Fibroblast of peridontal ligament (primary cell): ENCODE measurements at regions not wholly inside any gene's neighbourhood (a gene's known extent, or its start where the extent isn't known, plus 50 kb on each side); places are given as distances from the start of the nearest gene placed in this dataset.
"Not testable (repeated sequence)": the region's sequence is repeated elsewhere in the genome, so short reads cannot be mapped to it uniquely, and the experiment has no call there.

Experiments used
- DNase-seq: peaks from one replicate; pipeline ENCODE4 v3.0.0-alpha.2; 2010; ENCODE audit errors: extremely low read depth

DNA sequence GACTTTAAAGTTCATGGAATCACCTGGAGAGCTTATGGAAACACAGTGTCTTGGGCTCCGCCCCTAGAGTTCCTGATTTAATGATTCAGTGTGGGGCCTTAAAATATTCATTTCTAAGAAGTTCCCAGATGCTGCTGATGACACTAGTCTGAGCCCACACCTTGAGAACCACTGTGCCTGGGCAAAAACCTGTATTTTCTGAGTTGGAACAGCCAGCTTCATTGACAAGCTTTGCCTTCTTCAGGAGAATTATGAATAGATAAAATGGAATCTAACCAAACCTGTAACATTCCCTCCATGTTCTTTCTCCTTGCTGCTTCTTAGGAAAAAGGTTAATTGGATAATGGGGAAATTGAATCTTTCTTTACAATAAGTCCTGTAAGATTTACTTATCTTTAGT, 490.7 kb downstream of the DIPK2A start:
- DNase-seq: no peak

GRCh38 chr3:144463911-144464310, 492.3 kb downstream of the DIPK2A start:
- DNase-seq: peak; percentile 3

DNA sequence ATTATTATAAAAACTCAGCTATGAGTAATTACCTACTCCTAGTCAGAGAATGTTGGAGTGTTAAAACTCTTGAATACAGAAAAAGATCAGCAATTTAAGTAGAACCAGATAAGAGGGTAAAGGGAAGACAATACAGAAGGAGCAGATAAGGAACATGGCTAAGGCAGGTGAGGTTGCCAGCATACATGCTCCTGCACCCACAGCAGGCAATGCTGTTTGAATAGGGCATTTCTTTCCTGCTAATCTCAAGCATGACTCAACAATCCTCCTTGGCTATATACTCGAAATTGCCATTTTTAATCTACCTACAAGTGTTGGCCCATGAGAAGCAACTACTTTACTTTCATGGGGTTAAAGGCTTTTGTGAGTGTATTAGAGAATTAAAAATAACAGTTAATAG, 494.5 kb downstream of the DIPK2A start:
- no peak for DNase-seq

GRCh38 chr3:144466540-144466939, 494.9 kb downstream of the DIPK2A start:
- DNase-seq: no peak

DNA sequence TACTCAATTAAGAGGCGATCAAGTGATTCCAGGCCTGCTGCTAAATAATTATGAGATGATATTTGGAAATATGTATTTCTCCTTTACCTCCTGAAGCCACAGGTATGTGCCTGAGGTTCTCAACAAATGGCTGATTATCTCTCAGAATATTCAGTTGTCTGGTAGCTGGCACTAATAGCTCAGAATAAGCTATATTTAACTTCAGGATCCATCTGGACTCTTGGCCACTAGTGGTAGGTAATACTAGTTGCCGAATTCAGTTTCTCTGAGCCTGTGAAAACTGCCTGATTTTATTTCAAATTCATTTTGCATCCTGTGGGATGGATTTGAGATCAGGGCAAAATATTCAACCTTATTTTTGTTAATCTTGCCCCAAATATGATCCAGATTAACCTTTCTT, 499.0 kb downstream of the DIPK2A start:
- DNase-seq: no peak

- no peak for DNase-seq
Measured at GRCh38 chr3:144477593-144477992, 506.0 kb downstream of the DIPK2A start.

DNA sequence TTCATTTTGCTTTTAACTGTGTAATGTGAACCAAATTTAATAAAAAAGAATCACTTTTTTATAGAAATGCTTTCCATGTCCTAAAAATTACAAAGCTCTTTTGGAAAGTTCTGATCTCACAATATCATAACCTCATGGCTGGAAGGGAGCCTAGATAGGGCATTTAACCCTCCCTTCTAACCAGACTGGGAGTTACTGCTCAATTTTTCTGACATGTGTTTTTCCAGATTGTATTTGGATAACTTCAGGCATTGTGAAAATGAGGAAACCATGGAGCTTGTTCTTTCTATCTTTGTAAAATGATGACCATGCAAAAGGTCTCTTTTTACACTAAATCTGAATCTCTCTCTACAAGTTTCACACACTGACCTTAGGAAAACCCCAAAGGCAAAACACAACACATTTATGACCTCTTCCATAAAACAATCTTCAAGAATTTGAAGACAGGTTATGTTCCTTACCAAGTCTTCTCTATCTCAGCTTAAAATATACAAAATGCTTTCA, 508.8 kb downstream of the DIPK2A start:
- DNase-seq: peak; percentile 28

DNA sequence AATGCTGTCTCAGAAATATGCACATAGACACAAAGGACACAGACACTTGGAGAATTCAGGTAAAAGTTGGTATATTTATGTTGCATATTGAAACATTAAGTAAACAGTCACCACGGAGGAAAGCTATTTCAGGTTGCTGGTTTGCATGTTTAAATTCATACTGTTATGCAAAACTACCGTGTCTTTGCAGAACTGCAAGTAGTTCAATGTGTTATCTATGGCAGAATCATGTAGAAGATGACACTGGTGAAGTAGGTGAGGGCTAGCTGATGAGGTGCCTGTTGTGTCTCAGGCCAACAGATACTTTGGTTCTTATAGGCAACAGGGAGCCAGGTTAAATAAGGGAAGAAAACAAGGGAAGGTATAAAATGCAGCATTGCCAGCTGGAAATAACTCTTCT, 511.3 kb downstream of the DIPK2A start:
- DNase-seq: no peak

DNA sequence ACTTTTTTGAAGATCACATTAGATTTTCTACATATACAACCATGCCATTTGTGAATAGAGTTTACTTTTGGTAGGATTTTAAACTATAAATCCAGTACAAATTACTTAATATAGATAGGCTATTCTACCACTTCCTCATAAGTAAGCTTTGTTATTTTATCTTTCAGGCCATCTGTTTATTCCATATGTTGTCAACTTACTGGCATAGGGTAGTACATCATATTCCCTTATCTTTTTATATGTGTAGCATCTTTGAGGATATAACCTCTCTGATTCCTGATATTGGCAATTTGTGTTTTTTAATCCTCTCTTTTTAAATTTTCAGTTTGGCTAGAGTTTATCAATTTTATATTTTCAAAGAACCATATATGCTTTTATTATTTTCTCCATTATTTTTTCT, 515.4 kb downstream of the DIPK2A start:
- no peak for DNase-seq

- DNase-seq: no peak
Measured at GRCh38 chr3:144488927-144489326, 517.3 kb downstream of the DIPK2A start.

DNA sequence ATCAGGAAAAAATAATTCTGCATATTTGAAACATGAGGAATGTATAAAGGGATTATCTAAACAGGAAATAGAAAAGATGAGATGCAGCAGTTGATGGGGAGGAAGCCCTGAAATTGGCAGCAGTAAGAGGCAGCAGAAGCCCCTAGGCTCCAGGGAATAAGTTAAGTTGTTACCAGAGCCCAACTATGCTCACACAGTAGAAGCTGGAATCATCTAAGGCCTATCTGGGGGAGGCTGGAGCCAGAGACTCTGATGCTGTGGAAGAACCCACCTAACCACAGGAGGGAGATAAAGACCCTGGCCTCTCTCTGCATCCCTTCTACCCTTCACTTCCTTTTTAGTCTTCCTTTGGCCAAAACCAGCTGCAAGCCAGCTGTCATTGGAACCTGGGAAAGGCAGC, 519.7 kb downstream of the DIPK2A start:
- DNase-seq: no peak

DNA sequence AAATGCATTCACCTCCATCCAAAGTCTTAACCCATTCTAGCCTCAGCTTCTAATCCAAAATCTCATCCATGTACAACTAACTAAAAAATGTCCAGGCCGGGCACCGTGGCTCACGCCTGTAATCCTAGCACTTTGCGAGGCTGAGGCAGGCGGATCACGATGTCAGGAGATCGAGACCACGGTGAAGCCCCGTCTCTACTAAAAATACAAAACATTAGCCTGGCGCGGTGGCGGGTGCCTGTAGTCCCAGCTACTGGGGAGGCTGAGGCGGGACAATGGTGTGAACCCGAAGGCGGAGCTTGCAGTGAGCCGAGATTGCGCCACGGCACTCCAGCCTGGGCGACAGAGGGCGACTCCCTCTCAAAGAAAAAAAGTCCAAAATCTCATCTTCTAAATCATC, 523.0 kb downstream of the DIPK2A start:
- not testable (repeated sequence) for DNase-seq

- no peak for DNase-seq
Measured at GRCh38 chr3:144496141-144496835, 524.7 kb downstream of the DIPK2A start.

DNA sequence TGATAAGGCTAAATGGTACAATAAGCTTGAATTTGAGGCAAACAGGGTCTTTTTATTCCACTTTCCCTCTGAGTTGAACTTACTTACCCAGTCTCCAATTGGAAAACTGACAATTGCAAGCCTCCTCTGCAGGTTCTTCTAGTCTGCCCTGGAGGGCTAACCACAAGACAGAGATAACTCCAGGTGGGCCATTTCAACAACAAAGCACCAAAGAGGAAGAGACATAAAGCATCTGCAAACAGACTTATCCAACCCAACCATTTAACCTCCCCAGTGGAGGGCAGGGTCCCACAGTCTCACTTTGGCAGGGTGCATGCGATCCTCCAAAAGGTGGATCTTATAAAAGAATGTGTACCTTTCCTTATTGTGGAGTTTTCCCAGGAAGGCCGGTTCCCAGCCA, 525.8 kb downstream of the DIPK2A start:
- no peak for DNase-seq

DNA sequence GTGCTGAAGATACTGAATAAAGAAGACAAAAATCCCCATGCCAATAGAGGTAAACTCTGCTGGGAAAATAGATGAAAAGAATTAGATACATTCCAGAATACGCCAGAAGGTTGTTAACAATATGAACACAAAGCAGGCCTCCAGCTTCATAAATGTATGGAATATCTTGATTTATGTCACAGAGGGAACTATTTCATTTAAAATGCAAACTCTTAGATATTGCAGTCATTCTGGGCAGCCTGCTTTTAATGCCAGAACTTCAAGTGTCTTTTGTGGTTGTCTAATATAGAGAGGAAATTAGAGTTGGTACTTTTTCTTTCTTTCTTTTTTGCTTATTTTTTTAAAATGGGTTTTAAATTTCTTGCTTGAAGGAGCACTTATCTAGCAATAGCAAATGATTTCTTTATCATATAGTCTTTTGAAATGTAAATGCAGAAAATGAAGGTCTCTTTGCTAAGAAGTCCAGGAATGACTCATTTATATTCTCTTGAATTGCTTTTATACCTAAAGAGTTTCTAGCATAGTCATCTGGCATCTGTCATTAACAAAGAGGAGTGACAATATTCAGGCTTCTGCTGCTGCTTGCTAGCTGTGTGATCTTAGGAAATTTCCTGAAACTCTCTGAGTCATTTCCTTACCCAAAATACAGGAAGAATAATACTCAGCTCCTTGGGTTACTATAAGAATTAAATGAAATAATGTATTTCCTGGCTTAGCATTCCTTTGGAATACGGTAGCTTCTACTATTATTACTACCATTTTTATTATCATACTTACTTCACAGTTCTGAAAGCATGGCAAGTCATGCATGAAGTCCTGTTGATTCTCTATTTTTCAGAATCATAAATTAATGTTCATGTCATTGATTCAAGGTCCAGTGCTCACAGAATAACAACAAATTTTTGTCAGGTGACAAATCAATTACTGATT, 527.6 kb downstream of the DIPK2A start:
- no peak for DNase-seq

GRCh38 chr3:144501467-144501866, 529.8 kb downstream of the DIPK2A start:
- DNase-seq: no peak

DNA sequence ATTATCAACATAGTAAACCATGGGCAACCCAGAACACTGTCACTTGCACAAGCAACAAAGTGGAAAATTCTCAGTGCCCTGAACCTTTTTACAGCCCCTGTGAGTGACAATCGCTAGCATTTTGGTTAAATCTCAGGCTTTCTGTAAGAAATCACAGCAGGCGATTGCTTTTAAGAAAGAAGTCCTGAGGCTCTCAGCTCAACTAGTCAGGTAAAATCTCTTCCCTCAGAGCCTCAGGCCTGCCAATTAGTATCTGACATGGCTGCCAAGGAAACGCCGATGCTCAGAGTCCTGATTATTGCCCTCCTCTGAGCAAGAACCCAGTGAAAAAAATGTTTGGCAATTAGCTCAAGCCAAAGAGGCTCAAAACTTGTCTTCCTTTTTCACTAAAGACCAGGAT, 530.8 kb downstream of the DIPK2A start:
- DNase-seq: no peak

DNA sequence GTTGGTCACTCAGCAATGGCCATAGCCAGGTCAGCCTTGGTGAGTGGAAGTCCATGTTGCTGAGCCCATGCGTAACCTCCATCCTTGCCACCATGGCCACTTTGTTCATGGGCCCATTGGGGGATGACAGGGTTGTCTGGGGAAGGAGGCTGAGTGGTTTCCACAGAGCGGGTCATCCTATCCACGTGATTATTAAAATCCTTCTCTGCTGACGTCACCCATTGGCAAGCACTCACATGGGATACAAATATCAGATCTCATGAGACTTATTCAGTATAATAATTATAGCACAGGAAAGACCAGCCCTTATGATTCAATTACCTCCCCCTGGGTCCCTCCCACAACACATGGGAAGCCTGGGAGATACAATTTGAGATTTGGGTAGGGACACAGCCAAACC, 534.8 kb downstream of the DIPK2A start:
- not testable (repeated sequence) for DNase-seq

GRCh38 chr3:144511346-144511745, 539.7 kb downstream of the DIPK2A start:
- no peak for DNase-seq

GRCh38 chr3:144516026-144516425, 544.4 kb downstream of the DIPK2A start:
- DNase-seq: peak; percentile 6

GRCh38 chr3:144516589-144516988, 545.0 kb downstream of the DIPK2A start:
- DNase-seq: no peak

DNA sequence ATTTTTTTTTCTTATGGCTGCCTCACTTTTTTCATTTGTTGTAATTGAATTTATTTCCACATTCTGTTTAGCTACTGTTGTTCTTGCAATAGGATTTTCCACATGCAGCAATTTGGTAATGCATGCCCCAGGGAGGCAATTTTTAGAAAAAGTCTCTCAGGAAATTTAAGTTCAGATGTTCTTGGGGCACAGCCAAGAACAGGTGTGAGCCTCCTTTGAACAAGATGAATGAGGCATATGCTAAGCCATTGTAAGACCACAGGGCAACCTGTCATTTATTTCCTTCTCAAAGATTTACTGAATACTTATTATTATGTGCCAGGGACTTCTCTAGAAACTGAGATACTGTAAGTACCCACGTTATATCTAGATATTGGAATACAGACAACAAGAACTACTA, 549.5 kb downstream of the DIPK2A start:
- DNase-seq: no peak

GRCh38 chr3:144522456-144522855, 550.8 kb downstream of the DIPK2A start:
- DNase-seq: no peak
